ENCODE measurements at regions not wholly inside any gene's neighbourhood (a gene's known extent, or its start where the extent isn't known, plus 50 kb on each side); places are given as distances from the start of the nearest gene placed in this dataset.

DNA sequence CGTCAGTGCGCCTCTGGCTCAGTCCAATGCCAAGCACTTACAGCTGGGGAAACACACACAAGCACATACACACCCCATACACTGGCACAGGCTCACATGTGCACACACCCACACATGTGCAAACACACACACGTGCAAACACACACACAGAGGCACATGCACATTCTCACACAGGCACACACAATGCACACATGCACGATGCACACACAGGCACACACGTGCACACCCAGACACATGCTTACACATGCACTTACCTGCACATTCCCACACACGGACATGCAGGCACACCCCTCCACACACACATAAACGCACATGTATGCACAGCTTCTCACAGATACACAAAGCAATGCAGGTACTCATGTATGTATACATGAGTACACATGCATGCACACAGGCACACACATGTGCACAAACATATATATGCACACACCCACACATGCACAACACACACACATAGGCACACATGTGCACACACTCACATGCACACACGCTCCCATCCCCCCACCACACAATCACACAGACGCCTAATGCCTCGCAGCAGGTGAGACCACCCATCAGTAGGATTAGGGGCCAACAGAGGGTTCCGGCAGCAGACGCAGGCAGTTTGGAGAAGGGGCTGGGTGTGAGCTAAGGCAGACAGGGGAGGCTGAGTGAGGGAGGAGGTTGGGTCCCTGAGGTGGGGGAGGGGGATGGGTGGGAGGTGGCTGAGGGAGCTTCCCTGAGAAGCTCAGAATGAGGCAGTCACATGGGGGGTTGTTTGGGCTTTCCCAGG, 71.2 kb upstream of the SLCO4A1 start:
- no peak for TF ChIP-seq MXI1 (IDR thresholded peaks at IDR 0.05; ENCODE audit: borderline replicate concordance, low read depth, low read length)
- TF ChIP-seq, protein P1, sequence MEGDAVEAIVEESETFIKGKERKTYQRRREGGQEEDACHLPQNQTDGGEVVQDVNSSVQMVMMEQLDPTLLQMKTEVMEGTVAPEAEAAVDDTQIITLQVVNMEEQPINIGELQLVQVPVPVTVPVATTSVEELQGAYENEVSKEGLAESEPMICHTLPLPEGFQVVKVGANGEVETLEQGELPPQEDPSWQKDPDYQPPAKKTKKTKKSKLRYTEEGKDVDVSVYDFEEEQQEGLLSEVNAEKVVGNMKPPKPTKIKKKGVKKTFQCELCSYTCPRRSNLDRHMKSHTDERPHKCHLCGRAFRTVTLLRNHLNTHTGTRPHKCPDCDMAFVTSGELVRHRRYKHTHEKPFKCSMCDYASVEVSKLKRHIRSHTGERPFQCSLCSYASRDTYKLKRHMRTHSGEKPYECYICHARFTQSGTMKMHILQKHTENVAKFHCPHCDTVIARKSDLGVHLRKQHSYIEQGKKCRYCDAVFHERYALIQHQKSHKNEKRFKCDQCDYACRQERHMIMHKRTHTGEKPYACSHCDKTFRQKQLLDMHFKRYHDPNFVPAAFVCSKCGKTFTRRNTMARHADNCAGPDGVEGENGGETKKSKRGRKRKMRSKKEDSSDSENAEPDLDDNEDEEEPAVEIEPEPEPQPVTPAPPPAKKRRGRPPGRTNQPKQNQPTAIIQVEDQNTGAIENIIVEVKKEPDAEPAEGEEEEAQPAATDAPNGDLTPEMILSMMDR (conservative IDR thresholded peaks at IDR 0.05; ENCODE audit: low read depth, low read length) = no peak
- TF ChIP-seq POLR2A (IDR thresholded peaks at IDR 0.05; ENCODE audit: low read depth, low read length) = no peak
- no peak for TF ChIP-seq SMC3 (IDR thresholded peaks at IDR 0.05; ENCODE audit: low read depth, low read length)
- TF ChIP-seq RFX5 (IDR thresholded peaks at IDR 0.05; ENCODE audit: low read depth, low read length) = no peak
- TF ChIP-seq CEBPB (IDR thresholded peaks at IDR 0.05; ENCODE audit: low read depth, low read length) = no peak
- TF ChIP-seq USF2 (IDR thresholded peaks at IDR 0.05; ENCODE audit: low read depth, low read length) = no peak
- no peak for TF ChIP-seq FOS (IDR thresholded peaks at IDR 0.05; ENCODE audit: low read depth, low read length)
- no peak for TF ChIP-seq RAD21 (IDR thresholded peaks at IDR 0.05; ENCODE audit: low read length)

Data from IMR-90 (cell line).